HEK293T (cell line): ENCODE measurements at regions not wholly inside any gene's neighbourhood (a gene's known extent, or its start where the extent isn't known, plus 50 kb on each side); places are given as distances from the start of the nearest gene placed in this dataset.
"Not testable (repeated sequence)": the region's sequence is repeated elsewhere in the genome, so short reads cannot be mapped to it uniquely, and the experiment has no call there.

ENCODE experiments used
- CTCF ChIA-PET: fragments of 350-600 bp; formaldehyde crosslinking; extraction: SDS; loops from one replicate; lab custom pipeline; 2021; ENCODE audit warnings: antibody characterized with exemption, inconsistent platforms; lab: Yijun Ruan, JAX
- POLR2A ChIA-PET: fragments of 350-600 bp; formaldehyde crosslinking; extraction: SDS; loops from one replicate; lab custom pipeline; 2020; ENCODE audit warnings: antibody characterized with exemption, inconsistent platforms; lab: Yijun Ruan, JAX
- DNase-seq: peaks from one replicate; pipeline ENCODE4 v3.0.0; 2012; ENCODE audit warnings: mixed read lengths; ENCODE audit errors: extremely low spot score
- ARNT ChIP-seq: fragments of 450-650 bp; IDR thresholded peaks from 2 replicates; pipeline ENCODE4 v1.6.1; 2017; ENCODE audit warnings: mild to moderate bottlenecking
- BHLHE40 ChIP-seq: fragments of 450-650 bp; IDR thresholded peaks from 2 replicates; pipeline ENCODE4 v1.6.1; 2016; ENCODE audit warnings: mild to moderate bottlenecking, moderate library complexity, borderline replicate concordance
- CTBP1 ChIP-seq: fragments of 450-650 bp; IDR thresholded peaks from 2 replicates; pipeline ENCODE4 v1.6.1; 2016; ENCODE audit warnings: borderline replicate concordance
- ELF4 ChIP-seq: fragments of 450-650 bp; IDR thresholded peaks from 2 replicates; pipeline ENCODE4 v1.6.1; 2017; ENCODE audit warnings: antibody characterized with exemption
- FOXA1 ChIP-seq: fragments of 450-650 bp; IDR thresholded peaks from 2 replicates; pipeline ENCODE4 v1.6.1; 2016; ENCODE audit warnings: mild to moderate bottlenecking
- FOXK2 ChIP-seq: fragments of 450-650 bp; IDR thresholded peaks from 2 replicates; pipeline ENCODE4 v1.6.1; 2016; ENCODE audit warnings: mild to moderate bottlenecking
- FOXM1 ChIP-seq: fragments of 450-650 bp; IDR thresholded peaks from 2 replicates; pipeline ENCODE4 v1.6.1; 2017; ENCODE audit warnings: mild to moderate bottlenecking, borderline replicate concordance
- HDGF ChIP-seq: fragments of 450-650 bp; IDR thresholded peaks from 2 replicates; pipeline ENCODE4 v1.6.1; 2017; ENCODE audit warnings: antibody characterized with exemption, borderline replicate concordance
- L3MBTL2 ChIP-seq: fragments of 450-650 bp; conservative IDR thresholded peaks from 2 replicates; pipeline ENCODE4 v1.6.1; 2016; ENCODE audit warnings: mild to moderate bottlenecking
- LEF1 ChIP-seq: fragments of 450-650 bp; IDR thresholded peaks from 2 replicates; pipeline ENCODE4 v1.6.1; 2017; ENCODE audit warnings: mild to moderate bottlenecking, borderline replicate concordance
- NFRKB ChIP-seq: fragments of 450-650 bp; IDR thresholded peaks from 2 replicates; pipeline ENCODE4 v1.6.1; 2016; ENCODE audit warnings: mild to moderate bottlenecking, moderate library complexity
- SP1 ChIP-seq: fragments of 450-650 bp; IDR thresholded peaks from 2 replicates; pipeline ENCODE4 v1.6.1; 2017
- SUZ12 ChIP-seq: fragments of 450-650 bp; IDR thresholded peaks from 2 replicates; pipeline ENCODE4 v1.6.1; 2016; ENCODE audit warnings: mild to moderate bottlenecking
- TARDBP ChIP-seq: fragments of 450-650 bp; IDR thresholded peaks from 2 replicates; pipeline ENCODE4 v1.6.1; 2016
- ZNF384 ChIP-seq: fragments of 450-650 bp; IDR thresholded peaks from 2 replicates; pipeline ENCODE4 v1.6.1; 2016
- TF ChIP-seq, protein P1 (sequence below): fragments of 450-650 bp; IDR thresholded peaks from 2 replicates; pipeline ENCODE4 v1.6.1; 2016

DNA sequence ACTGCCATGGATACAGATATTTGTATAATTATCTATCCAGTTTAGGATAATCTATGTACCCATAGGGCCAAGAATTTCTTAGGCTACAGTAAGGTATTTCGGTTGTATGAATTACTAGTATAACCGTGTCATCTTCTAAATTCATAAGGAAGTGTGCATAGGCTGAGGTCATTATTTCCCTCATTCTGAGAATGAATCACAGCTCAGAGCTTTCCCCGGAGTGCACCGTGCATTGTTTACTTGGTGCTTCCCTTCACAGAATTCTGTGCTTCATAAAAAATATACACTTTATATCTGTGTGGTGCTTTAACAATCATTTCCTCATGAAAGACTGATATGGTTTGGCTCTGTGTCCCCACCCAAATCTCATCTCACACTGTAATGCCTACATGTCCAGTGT is 514.1 kb downstream of the ETNK1 start:
- no peak for TF ChIP-seq SP1
- no peak for TF ChIP-seq SUZ12
- TF ChIP-seq NFRKB = no peak
- TF ChIP-seq, protein P1, sequence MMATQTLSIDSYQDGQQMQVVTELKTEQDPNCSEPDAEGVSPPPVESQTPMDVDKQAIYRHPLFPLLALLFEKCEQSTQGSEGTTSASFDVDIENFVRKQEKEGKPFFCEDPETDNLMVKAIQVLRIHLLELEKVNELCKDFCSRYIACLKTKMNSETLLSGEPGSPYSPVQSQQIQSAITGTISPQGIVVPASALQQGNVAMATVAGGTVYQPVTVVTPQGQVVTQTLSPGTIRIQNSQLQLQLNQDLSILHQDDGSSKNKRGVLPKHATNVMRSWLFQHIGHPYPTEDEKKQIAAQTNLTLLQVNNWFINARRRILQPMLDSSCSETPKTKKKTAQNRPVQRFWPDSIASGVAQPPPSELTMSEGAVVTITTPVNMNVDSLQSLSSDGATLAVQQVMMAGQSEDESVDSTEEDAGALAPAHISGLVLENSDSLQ = no peak
- no peak for TF ChIP-seq ELF4
- TF ChIP-seq ARNT = no peak
- no peak for TF ChIP-seq TARDBP
- TF ChIP-seq FOXA1 = no peak
- no peak for TF ChIP-seq CTBP1
- TF ChIP-seq HDGF = no peak
- no peak for TF ChIP-seq FOXK2
- TF ChIP-seq L3MBTL2 = no peak
- no peak for TF ChIP-seq BHLHE40
- no peak for TF ChIP-seq FOXM1
- ChIA-PET CTCF (no interaction called here), POLR2A (no interaction called here)
- no peak for DNase-seq

DNA sequence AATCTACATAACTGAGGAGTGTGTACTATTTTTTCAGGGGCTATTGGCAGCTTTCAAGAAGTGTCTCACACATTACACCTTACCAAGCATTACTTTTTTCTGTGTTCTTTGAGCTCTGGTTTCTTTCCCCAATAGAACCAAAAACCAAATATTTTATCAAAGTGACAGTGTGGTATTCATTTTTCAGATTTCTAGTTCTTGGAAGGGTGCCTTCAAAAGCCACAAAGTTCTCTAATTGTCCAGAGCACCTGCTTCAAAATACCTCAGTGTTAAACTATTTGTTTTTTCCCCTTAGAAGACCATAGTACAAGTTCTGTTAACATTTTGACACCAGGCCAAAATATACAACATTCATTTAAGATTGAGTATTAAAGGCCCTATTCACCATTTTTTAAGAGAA is 515.7 kb downstream of the ETNK1 start:
- ChIA-PET CTCF (no interaction called here), POLR2A (no interaction called here)
- no peak for TF ChIP-seq HDGF
- no peak for TF ChIP-seq ARNT
- no peak for TF ChIP-seq ELF4
- no peak for TF ChIP-seq FOXA1
- no peak for TF ChIP-seq TARDBP
- DNase-seq = no peak

DNA sequence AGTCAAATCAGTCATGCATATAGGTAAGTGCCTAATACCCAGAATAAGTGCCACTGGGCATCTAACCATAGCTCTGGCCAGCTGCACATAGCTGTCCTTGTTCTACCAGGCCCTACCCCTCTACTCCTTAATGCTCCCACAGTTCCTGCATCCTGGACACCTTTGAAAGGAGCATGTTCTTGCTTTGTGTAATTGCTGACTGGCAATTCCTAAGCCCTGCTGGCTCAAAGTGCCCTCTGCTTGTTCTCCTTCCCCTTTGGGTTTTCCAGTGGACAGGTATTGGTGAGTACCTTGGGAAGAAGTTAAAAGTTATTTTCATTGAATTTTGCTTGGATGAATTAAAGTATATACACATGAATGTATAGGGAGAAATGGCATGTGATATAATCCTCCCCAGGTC is 516.4 kb downstream of the ETNK1 start:
- no peak for DNase-seq
- ChIA-PET CTCF (no interaction called here), POLR2A (no interaction called here)
- TF ChIP-seq FOXA1 (no peak), NFRKB (no peak), SUZ12 (no peak), ZNF384 (no peak), SP1 (no peak), HDGF (no peak), ARNT (no peak), BHLHE40 (no peak), LEF1 (no peak), L3MBTL2 (no peak)
- TF ChIP-seq, protein P1 = no peak

DNA sequence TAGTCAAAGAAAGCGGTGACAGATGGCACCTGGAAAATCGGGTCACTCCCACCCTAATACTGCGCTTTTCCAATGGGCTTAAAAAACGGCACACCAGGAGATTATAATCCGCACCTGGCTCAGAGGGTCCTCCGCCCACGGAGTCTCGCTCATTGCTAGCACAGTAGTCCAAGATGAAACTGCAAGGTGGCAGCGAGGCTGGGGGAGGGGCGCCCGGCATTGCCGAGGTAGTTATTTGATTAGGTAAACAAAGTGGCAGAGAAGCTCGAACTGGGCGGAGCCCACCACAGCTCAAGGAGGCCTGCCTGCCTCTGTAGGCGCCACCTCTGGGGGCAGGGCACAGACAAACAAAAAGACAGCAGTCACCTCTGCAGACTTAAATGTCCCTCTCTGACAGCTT is 521.1 kb downstream of the ETNK1 start:
- CTCF ChIA-PET, POLR2A ChIA-PET, DNase-seq: not testable (repeated sequence)

DNA sequence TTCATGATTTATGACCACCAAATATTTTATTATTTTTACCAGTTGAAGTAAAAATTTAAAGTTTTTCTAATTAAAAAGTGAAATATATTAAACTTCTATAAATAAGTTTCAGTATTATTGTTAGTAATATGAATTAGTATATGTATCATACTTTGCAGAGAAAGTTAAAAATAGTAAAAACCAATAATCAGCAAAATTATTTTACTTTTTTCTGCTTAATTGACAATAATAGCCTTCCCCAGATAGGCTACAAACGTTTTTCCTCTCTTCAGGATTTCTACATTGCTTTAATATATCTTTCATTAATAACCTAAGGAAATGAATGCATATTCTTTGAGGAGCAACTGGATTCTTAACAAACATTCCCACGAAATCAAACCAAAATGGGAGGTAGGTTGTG is 543.5 kb downstream of the ETNK1 start:
- POLR2A ChIA-PET = no interaction called here
- no peak for DNase-seq
- CTCF ChIA-PET = no interaction called here
- no peak for TF ChIP-seq FOXA1
- TF ChIP-seq SP1 = no peak
- no peak for TF ChIP-seq HDGF
- TF ChIP-seq, protein P1 = no peak

DNA sequence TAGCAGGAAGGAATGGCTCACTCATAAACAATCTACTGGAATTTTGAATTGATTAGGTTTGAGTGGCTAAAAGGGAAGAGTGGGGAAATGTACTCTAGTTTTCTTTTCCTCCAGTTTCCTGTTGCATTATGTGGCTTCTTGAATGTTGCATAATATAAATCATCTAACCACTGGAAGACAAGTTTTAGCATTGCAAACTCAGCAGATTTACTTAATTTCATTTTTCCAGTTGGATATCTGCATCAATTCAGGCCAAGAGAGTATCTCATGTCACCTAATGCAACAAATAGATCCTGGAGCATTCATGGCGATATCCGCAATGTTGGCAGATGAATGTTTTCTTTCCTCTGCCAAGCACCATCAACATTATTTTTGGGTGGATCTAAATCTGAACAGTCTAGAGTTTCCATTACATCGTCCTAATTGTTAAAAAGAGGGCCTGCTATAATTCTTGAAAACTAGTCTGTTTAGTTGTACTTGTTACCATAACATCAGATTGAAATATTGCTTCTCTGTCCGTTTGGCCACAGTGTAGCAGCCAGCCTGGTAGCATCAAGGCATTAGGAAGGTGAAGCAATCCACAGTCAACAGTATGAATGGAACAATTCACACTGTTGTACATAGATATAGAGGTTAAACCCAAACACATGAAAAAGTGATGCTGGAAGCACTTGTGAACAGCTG is 544.2 kb downstream of the ETNK1 start:
- ChIA-PET POLR2A (no interaction called here), CTCF (no interaction called here)
- DNase-seq = no peak
- TF ChIP-seq NFRKB (no peak), ARNT (no peak), FOXA1 (no peak), FOXK2 (no peak), SUZ12 (no peak), ELF4 (no peak)
- TF ChIP-seq, protein P1 = no peak

DNA sequence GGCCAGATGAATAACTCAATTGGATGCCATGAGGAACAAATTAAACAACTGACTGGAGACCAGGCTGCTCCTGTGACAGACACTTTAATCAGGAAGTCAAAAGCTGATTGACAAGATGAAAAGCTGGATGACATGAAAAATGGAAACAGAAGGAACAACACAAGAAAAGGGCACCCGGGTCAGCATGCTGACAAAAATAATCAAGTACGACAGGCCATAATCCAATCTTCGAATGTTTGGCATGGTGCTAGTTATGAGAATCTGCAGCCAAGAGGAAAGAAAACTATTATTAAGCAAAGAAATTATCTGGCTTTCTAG is 544.7 kb downstream of the ETNK1 start:
- CTCF ChIA-PET = no interaction called here
- POLR2A ChIA-PET = no interaction called here
- DNase-seq = no peak
- TF ChIP-seq, protein P1 = no peak
- TF ChIP-seq BHLHE40 (no peak), TARDBP (no peak), FOXA1 (no peak), FOXK2 (no peak), HDGF (no peak), SUZ12 (no peak), ZNF384 (no peak), SP1 (no peak), ELF4 (no peak), FOXM1 (no peak), CTBP1 (no peak), LEF1 (no peak), L3MBTL2 (no peak), ARNT (no peak), NFRKB (no peak)
